ENCODE measurements at regions not wholly inside any gene's neighbourhood (a gene's known extent, or its start where the extent isn't known, plus 50 kb on each side); places are given as distances from the start of the nearest gene placed in this dataset.
"Not testable (repeated sequence)": the region's sequence is repeated elsewhere in the genome, so short reads cannot be mapped to it uniquely, and the experiment has no call there.

DNA sequence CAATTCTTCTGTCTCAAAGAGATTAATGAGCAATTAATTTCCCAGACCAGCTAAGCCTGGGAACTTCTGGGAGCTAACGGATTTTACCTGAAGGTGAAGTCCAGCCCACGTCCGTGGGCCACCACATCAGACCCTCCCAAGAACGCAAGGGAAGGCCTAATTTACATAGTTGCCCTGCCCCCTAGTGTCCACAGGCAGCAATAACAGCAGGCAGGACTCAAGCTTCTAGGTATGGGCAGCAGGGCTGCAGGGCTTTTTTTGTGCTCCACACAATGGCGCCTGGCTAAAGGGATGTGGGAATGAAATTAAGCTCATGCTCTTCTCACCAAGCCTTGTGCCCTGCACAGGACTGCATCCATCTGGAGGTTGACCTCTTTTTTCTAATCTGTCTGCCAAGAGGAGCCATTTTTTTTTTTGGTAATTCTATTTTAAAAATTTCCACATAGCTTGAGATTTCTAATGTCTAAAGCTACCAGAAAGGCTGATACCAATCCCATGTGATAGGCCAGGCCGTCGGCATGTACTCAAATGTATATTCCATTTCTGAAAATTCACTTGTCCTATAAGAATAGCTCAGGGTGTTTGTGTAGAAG, 111.9 kb upstream of the TMEM164 start:
- H3K4me1 ChIP-seq = no peaks in the 10 kb centered on the region
- intact Hi-C loops (cut with micrococcal nuclease; ENCODE audit: unreplicated experiment) = loop anchor here (1.0 to 2.0 kb wide), 3 partner anchors 34 to 406 kb away; no protein-coding TSS in a partner anchor
- TF ChIP-seq, protein P1, sequence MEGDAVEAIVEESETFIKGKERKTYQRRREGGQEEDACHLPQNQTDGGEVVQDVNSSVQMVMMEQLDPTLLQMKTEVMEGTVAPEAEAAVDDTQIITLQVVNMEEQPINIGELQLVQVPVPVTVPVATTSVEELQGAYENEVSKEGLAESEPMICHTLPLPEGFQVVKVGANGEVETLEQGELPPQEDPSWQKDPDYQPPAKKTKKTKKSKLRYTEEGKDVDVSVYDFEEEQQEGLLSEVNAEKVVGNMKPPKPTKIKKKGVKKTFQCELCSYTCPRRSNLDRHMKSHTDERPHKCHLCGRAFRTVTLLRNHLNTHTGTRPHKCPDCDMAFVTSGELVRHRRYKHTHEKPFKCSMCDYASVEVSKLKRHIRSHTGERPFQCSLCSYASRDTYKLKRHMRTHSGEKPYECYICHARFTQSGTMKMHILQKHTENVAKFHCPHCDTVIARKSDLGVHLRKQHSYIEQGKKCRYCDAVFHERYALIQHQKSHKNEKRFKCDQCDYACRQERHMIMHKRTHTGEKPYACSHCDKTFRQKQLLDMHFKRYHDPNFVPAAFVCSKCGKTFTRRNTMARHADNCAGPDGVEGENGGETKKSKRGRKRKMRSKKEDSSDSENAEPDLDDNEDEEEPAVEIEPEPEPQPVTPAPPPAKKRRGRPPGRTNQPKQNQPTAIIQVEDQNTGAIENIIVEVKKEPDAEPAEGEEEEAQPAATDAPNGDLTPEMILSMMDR (IDR thresholded peaks at IDR 0.05; ENCODE audit: insufficient read depth in 1 of 2, low read depth in 1 of 2, low read length in 1 of 2, severe bottlenecking in 1 of 2, unreplicated experiment in 1 of 2) = peak; percentile 65 to 73
- no peak overlapping the region for H3K4me3 ChIP-seq (ENCODE audit: low read depth, low read length)
- no peaks in the 10 kb centered on the region for H3K36me3 Mint-ChIP-seq (ENCODE audit: insufficient read depth, unreplicated experiment)
- H3K27me3 Mint-ChIP-seq (ENCODE audit: insufficient read depth, unreplicated experiment) = no peaks in the 10 kb centered on the region
- no peak overlapping the region for H3K27ac Mint-ChIP-seq (ENCODE audit: unreplicated experiment)
- no peaks in the 10 kb centered on the region for H3K4me1 Mint-ChIP-seq (ENCODE audit: low read depth, unreplicated experiment)
- POLR2A ChIA-PET = no interaction called here
- no TSS peak for BruUV-seq (replicated peaks)
- CTCF ChIA-PET = interaction anchor here (0.6 to 1.5 kb wide), 15 partner anchors 9 to 1616 kb away, joined by 3 to 15 read pairs (median 5); no protein-coding TSS in a partner anchor
- H3K36me3 ChIP-seq (ENCODE audit: control insufficient read depth, insufficient read depth, low read length) = no peaks in the 10 kb centered on the region
- H3K27me3 ChIP-seq (replicated peaks; ENCODE audit: control insufficient read depth, insufficient read depth, low read length) = no peaks in the 10 kb centered on the region
- H3K9me3 ChIP-seq = no peaks in the 10 kb centered on the region
- H3K9me3 Mint-ChIP-seq (ENCODE audit: unreplicated experiment) = no peaks in the 10 kb centered on the region
- no peak overlapping the region for H3K4me3 Mint-ChIP-seq (ENCODE audit: unreplicated experiment)
- peak; percentile 58 to 60 for DNase-seq

DNA sequence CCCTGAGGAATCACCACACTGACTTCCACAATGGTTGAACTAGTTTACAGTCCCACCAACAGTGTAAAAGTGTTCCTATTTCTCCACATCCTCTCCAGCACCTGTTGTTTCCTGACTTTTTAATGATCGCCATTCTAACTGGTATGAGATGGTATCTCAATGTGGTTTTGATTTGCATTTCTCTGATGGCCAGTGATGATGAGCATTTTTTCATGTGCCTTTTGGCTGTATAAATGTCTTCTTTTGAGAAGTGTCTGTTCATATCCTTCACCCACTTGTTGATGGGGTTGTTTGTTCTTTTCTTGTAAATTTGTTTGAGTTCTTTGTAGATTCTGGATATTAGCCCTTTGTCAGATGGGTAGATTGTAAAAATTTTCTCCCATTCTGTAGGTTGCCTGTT, 106.9 kb upstream of the TMEM164 start:
- POLR2A ChIA-PET; H3K9me3 Mint-ChIP-seq (ENCODE audit: unreplicated experiment); H3K4me3 Mint-ChIP-seq (ENCODE audit: unreplicated experiment); intact Hi-C loops (cut with micrococcal nuclease; ENCODE audit: unreplicated experiment); H3K9me3 ChIP-seq; H3K36me3 Mint-ChIP-seq (ENCODE audit: insufficient read depth, unreplicated experiment); H3K4me1 ChIP-seq; H3K36me3 ChIP-seq (ENCODE audit: control insufficient read depth, insufficient read depth, low read length); BruUV-seq (replicated peaks); H3K4me1 Mint-ChIP-seq (ENCODE audit: low read depth, unreplicated experiment); H3K4me3 ChIP-seq (ENCODE audit: low read depth, low read length); H3K27me3 ChIP-seq (replicated peaks; ENCODE audit: control insufficient read depth, insufficient read depth, low read length); H3K27ac Mint-ChIP-seq (ENCODE audit: unreplicated experiment); CTCF ChIA-PET; H3K27me3 Mint-ChIP-seq (ENCODE audit: insufficient read depth, unreplicated experiment); DNase-seq: not testable (repeated sequence)

DNA sequence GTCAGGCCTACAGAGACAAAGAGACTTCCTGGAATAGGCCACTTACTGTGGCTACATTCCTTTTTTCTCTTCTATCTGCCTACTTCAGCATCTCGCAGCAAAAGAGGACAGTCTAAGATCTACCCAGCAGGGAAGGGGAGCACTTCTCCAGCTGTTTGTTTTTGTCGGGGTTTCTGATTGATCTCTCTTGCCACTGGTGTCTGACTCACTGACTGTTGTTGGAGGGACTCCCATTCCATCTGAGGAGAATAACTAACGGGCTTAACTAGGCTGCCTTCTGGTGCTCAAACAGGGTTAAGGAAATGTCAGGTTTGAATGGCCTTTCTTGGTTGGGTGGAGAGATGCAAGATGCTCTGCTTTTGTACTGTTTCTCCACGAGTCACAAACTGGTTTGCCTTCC, 100.2 kb upstream of the TMEM164 start:
- CTCF ChIA-PET = no interaction called here
- H3K27ac Mint-ChIP-seq (ENCODE audit: unreplicated experiment) = no peak overlapping the region

More for the DNA sequence above, 100.2 kb upstream of the TMEM164 start:
- no peak overlapping the region for H3K4me3 ChIP-seq (ENCODE audit: low read depth, low read length)
- no peaks in the 10 kb centered on the region for H3K27me3 ChIP-seq (replicated peaks; ENCODE audit: control insufficient read depth, insufficient read depth, low read length)
- TF ChIP-seq, protein P1 (IDR thresholded peaks at IDR 0.05; ENCODE audit: insufficient read depth in 1 of 2, low read depth in 1 of 2, low read length in 1 of 2, severe bottlenecking in 1 of 2, unreplicated experiment in 1 of 2) = no peak
- H3K9me3 Mint-ChIP-seq (ENCODE audit: unreplicated experiment) = no peaks in the 10 kb centered on the region
- DNase-seq = no peak
- H3K36me3 Mint-ChIP-seq (ENCODE audit: insufficient read depth, unreplicated experiment) = no peaks in the 10 kb centered on the region
- H3K4me3 Mint-ChIP-seq (ENCODE audit: unreplicated experiment) = no peak overlapping the region
- intact Hi-C loops (cut with micrococcal nuclease; ENCODE audit: unreplicated experiment) = no loop called here
- POLR2A ChIA-PET = no interaction called here
- no peaks in the 10 kb centered on the region for H3K4me1 Mint-ChIP-seq (ENCODE audit: low read depth, unreplicated experiment)
- H3K27me3 Mint-ChIP-seq (ENCODE audit: insufficient read depth, unreplicated experiment) = peaks cover 4% of the 10 kb centered on the region
- H3K4me1 ChIP-seq = no peaks in the 10 kb centered on the region
- no peaks in the 10 kb centered on the region for H3K9me3 ChIP-seq
- no TSS peak for BruUV-seq (replicated peaks)
- H3K36me3 ChIP-seq (ENCODE audit: control insufficient read depth, insufficient read depth, low read length) = no peaks in the 10 kb centered on the region
